SK-N-SH (cell line): ENCODE measurements at regions not wholly inside any gene's neighbourhood (a gene's known extent, or its start where the extent isn't known, plus 50 kb on each side); places are given as distances from the start of the nearest gene placed in this dataset.

Experiments
- CTCF ChIA-PET: fragments of 300-600, 350-600 bp; formaldehyde crosslinking; extraction: SDS; loops from one replicate; lab custom pipeline; 2021; lab: Yijun Ruan, JAX
- POLR2A ChIA-PET: fragments of 350-600 bp; sonication (Branson Sonifier 250); formaldehyde crosslinking; extraction: SDS; loops from one replicate; lab custom pipeline; 2020; ENCODE audit warnings: antibody characterized with exemption, inconsistent platforms; lab: Yijun Ruan, JAX
- DNase-seq: peaks from one replicate; pipeline ENCODE4 v3.0.0; 2012
- H2AFZ ChIP-seq: fragments of 200-600 bp; sonication (generic); 2 replicates; pipeline ENCODE4 v1.8.1; 2016; ENCODE audit warnings: antibody characterized with exemption, mild to moderate bottlenecking, low read depth
- H3F3A ChIP-seq: fragments of 200-600 bp; sonication (generic); replicated peaks from 2 replicates; pipeline ENCODE3; 2016; ENCODE audit warnings: antibody characterized with exemption, mild to moderate bottlenecking; ENCODE audit not compliant: insufficient read depth
- H3K27ac ChIP-seq, 2 experiments: fragments of 200-500 bp in 1 of 2; fragments of 200-600 bp in 1 of 2; sonication (Bioruptor generic) in 1 of 2; sonication (generic), shearing (Covaris generic) in 1 of 2; 2 replicates each; pipeline versions ENCODE4 v1.5.1 to v1.6.1; 2014 to 2016; ENCODE audit warnings: low read depth in 2 of 2, inconsistent platforms in 1 of 2, low read length in 1 of 2, mild to moderate bottlenecking in 1 of 2, mixed read lengths in 1 of 2
- H3K27me3 ChIP-seq: fragments of 200-600 bp; sonication (generic), shearing (Covaris generic); 2 replicates; pipeline ENCODE4 v1.6.1; 2016; ENCODE audit warnings: mixed run types; ENCODE audit not compliant: insufficient read depth
- H3K36me3 ChIP-seq, 2 experiments: fragments of 200-500 bp in 1 of 2; fragments of 200-600 bp in 1 of 2; sonication (Bioruptor generic) in 1 of 2; sonication (generic) in 1 of 2; replicated peaks in 1 of 2; 2 replicates each; pipeline versions ENCODE3 to v1.5.1; 2014 to 2016; ENCODE audit warnings: low read length in 1 of 2, mild to moderate bottlenecking in 1 of 2; ENCODE audit not compliant: insufficient read depth in 2 of 2, control insufficient read depth in 1 of 2
- H3K4me1 ChIP-seq, 2 experiments: fragments of 200-500 bp in 1 of 2; fragments of 200-600 bp in 1 of 2; sonication (Bioruptor generic) in 1 of 2; sonication (generic), shearing (Covaris generic) in 1 of 2; 2 replicates each; pipeline versions ENCODE4 v1.5.1 to v1.6.1; 2014 to 2016; ENCODE audit warnings: low read depth in 1 of 2, low read length in 1 of 2, mixed run types in 1 of 2; ENCODE audit not compliant: insufficient read depth in 2 of 2, control insufficient read depth in 1 of 2
- H3K4me2 ChIP-seq: fragments of 200-600 bp; sonication (generic), shearing (Covaris generic); 2 replicates; pipeline ENCODE4 v1.6.1; 2017; ENCODE audit warnings: mixed run types
- H3K4me3 ChIP-seq, 2 experiments: fragments of 200-500 bp in 1 of 2; fragments of 200-600 bp in 1 of 2; sonication (Bioruptor generic) in 1 of 2; sonication (generic), shearing (Covaris generic) in 1 of 2; 2 replicates each; pipeline versions ENCODE4 v1.5.1 to v1.8.1; 2014 to 2016; ENCODE audit warnings: low read depth in 2 of 2, inconsistent platforms in 1 of 2, low read length in 1 of 2, mild to moderate bottlenecking in 1 of 2, mixed read lengths in 1 of 2, moderate library complexity in 1 of 2
- H3K79me2 ChIP-seq: fragments of 200-600 bp; sonication (generic); 2 replicates; pipeline ENCODE4 v1.8.1; 2017; ENCODE audit warnings: mild to moderate bottlenecking; ENCODE audit not compliant: insufficient read depth
- H3K9ac ChIP-seq: fragments of 200-600 bp; sonication (generic); 2 replicates; pipeline ENCODE4 v1.6.1; 2017; ENCODE audit warnings: mixed run types
- H3K9me2 ChIP-seq: fragments of 200-600 bp; sonication (generic); 2 replicates; pipeline ENCODE4 v1.6.1; 2017; ENCODE audit warnings: mixed run types
- H3K9me3 ChIP-seq: fragments of 200-600 bp; sonication (generic); 2 replicates; pipeline ENCODE4 v1.6.1; 2017; ENCODE audit warnings: mixed run types, mild to moderate bottlenecking, moderate library complexity
- H4K20me1 ChIP-seq: fragments of 200-600 bp; sonication (generic); 2 replicates; pipeline ENCODE4 v1.6.1; 2017; ENCODE audit warnings: mild to moderate bottlenecking, mixed run types; ENCODE audit not compliant: insufficient read depth
- CHD2 ChIP-seq: fragments of 150-350 bp; IDR thresholded peaks from 2 replicates; pipeline ENCODE4 v1.6.1; 2018; ENCODE audit warnings: low read length; ENCODE audit not compliant: partially characterized antibody
- CTCF ChIP-seq: fragments of 200-600 bp; sonication (generic); IDR thresholded peaks from 2 replicates; pipeline ENCODE4 v1.6.1; 2017; ENCODE audit warnings: antibody characterized with exemption, mild to moderate bottlenecking, moderate library complexity
- ELF1 ChIP-seq: IDR thresholded peaks from 2 replicates; pipeline ENCODE4 v1.4.0; 2012
- EP300 ChIP-seq, 2 experiments: IDR thresholded peaks; 2 replicates each; pipeline versions ENCODE4 v1.4.0 to v1.6.1; 2012; ENCODE audit warnings: borderline replicate concordance in 1 of 2, low read depth in 1 of 2, low read length in 1 of 2
- FOSL2 ChIP-seq: IDR thresholded peaks from 2 replicates; pipeline ENCODE4 v1.4.0; 2012; ENCODE audit warnings: low read depth, mild to moderate bottlenecking, moderate library complexity, borderline replicate concordance
- FOXM1 ChIP-seq: IDR thresholded peaks from 2 replicates; pipeline ENCODE4 v1.4.0; 2012; ENCODE audit warnings: low read depth, mild to moderate bottlenecking
- IRF3 ChIP-seq: fragments of 150-350 bp; IDR thresholded peaks from 2 replicates; pipeline ENCODE4 v1.6.1; 2016; ENCODE audit warnings: mild to moderate bottlenecking, low read depth, low read length
- MXI1 ChIP-seq: IDR thresholded peaks from 2 replicates; pipeline ENCODE4 v1.6.1; 2012; ENCODE audit warnings: mild to moderate bottlenecking, low read depth, low read length, improper control_type of control experiment
- NRF1 ChIP-seq: IDR thresholded peaks from 2 replicates; pipeline ENCODE4 v1.6.1; 2012; ENCODE audit warnings: low read depth, mild to moderate bottlenecking, low read length
- RCOR1 ChIP-seq: fragments of 150-350 bp; IDR thresholded peaks from 2 replicates; pipeline ENCODE4 v1.6.1; 2017; ENCODE audit warnings: antibody characterized with exemption, low read length
- RXRA ChIP-seq: IDR thresholded peaks from 2 replicates; pipeline ENCODE4 v1.4.0; 2012; ENCODE audit warnings: low read depth, mild to moderate bottlenecking, borderline replicate concordance
- SIN3A ChIP-seq: IDR thresholded peaks from 2 replicates; pipeline ENCODE4 v1.6.1; 2012; ENCODE audit warnings: low read depth, mild to moderate bottlenecking, low read length, moderate library complexity, borderline replicate concordance
- SMC3 ChIP-seq: IDR thresholded peaks from 2 replicates; pipeline ENCODE4 v1.6.1; 2012; ENCODE audit warnings: low read depth, low read length, improper control_type of control experiment
- TAF1 ChIP-seq: IDR thresholded peaks from 2 replicates; pipeline ENCODE4 v1.6.1; 2012; ENCODE audit warnings: low read depth, mild to moderate bottlenecking, low read length, moderate library complexity, borderline replicate concordance
- TCF12 ChIP-seq: IDR thresholded peaks from 2 replicates; pipeline ENCODE4 v1.4.0; 2012
- TEAD4 ChIP-seq: IDR thresholded peaks from 2 replicates; pipeline ENCODE4 v1.4.0; 2012; ENCODE audit warnings: mild to moderate bottlenecking, borderline replicate concordance; ENCODE audit not compliant: insufficient read depth
- USF2 ChIP-seq: fragments of 150-350 bp; IDR thresholded peaks from 2 replicates; pipeline ENCODE4 v1.6.1; 2017; ENCODE audit warnings: antibody characterized with exemption, low read length, low read depth, borderline replicate concordance
- YY1 ChIP-seq: IDR thresholded peaks from 2 replicates; pipeline ENCODE4 v1.4.0; 2012; ENCODE audit warnings: low read depth, mild to moderate bottlenecking
- WGBS: methylation state at CpG from one replicate; pipeline ENCODE4 v1.1.6; 2017; ENCODE audit warnings: low lambda C conversion rate; 5-methylcytosine and 5-hydroxymethylcytosine counted together
- TF ChIP-seq, protein P1 (sequence below): IDR thresholded peaks from 2 replicates; pipeline ENCODE4 v1.4.0; 2012; ENCODE audit warnings: low read depth, borderline replicate concordance
- TF ChIP-seq, protein P2 (sequence below): IDR thresholded peaks from 2 replicates; pipeline ENCODE4 v1.4.0; 2012; ENCODE audit warnings: low read depth, borderline replicate concordance

- H3K4me2 ChIP-seq = no peak overlapping the region
- peaks cover 0 to 4% of the 10 kb centered on the region in 2 experiments; a peak in 2 of 4 replicates for H3K4me1 ChIP-seq
- H3K9me2 ChIP-seq = no peaks in the 10 kb centered on the region
- H3K27me3 ChIP-seq = no peaks in the 10 kb centered on the region
- TF ChIP-seq CTCF (no peak), ELF1 (no peak), EP300 (IDR thresholded peaks at IDR 0.05; ENCODE audit: borderline replicate concordance in 1 of 2, low read depth in 1 of 2, low read length in 1 of 2) (no peak), TAF1 (no peak), MXI1 (no peak), NRF1 (no peak), FOSL2 (no peak), SMC3 (no peak), RXRA (no peak), CHD2 (no peak), YY1 (no peak), TCF12 (no peak), FOXM1 (no peak), RCOR1 (no peak), IRF3 (no peak), SIN3A (no peak), TEAD4 (no peak), USF2 (no peak)
- TF ChIP-seq, protein P1, sequence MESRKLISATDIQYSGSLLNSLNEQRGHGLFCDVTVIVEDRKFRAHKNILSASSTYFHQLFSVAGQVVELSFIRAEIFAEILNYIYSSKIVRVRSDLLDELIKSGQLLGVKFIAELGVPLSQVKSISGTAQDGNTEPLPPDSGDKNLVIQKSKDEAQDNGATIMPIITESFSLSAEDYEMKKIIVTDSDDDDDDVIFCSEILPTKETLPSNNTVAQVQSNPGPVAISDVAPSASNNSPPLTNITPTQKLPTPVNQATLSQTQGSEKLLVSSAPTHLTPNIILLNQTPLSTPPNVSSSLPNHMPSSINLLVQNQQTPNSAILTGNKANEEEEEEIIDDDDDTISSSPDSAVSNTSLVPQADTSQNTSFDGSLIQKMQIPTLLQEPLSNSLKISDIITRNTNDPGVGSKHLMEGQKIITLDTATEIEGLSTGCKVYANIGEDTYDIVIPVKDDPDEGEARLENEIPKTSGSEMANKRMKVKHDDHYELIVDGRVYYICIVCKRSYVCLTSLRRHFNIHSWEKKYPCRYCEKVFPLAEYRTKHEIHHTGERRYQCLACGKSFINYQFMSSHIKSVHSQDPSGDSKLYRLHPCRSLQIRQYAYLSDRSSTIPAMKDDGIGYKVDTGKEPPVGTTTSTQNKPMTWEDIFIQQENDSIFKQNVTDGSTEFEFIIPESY = no peak
- TF ChIP-seq, protein P2, sequence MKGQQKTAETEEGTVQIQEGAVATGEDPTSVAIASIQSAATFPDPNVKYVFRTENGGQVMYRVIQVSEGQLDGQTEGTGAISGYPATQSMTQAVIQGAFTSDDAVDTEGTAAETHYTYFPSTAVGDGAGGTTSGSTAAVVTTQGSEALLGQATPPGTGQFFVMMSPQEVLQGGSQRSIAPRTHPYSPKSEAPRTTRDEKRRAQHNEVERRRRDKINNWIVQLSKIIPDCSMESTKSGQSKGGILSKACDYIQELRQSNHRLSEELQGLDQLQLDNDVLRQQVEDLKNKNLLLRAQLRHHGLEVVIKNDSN = no peak
- TF ChIP-seq, all 33 proteins: peak for 0
- Histone ChIP-seq H3K36me3 (peaks cover 12 to 64% of the 10 kb centered on the region in 2 experiments), H2AFZ (no peak overlapping the region), H3K27ac (no peak overlapping the region), H3K9ac (no peak overlapping the region), H3K9me3 (no peaks in the 10 kb centered on the region), H3K79me2 (no peaks in the 10 kb centered on the region; the same call in 1 of the 2 replicates), H3F3A (peaks cover 38% of the 10 kb centered on the region), H4K20me1 (no peaks in the 10 kb centered on the region), H3K4me3 (no peak overlapping the region)
- WGBS = 95% methylated on average over 3 of the region's 3 CpGs
- ChIA-PET CTCF (no interaction called here), POLR2A (no interaction called here)
- no peak for DNase-seq
Measured at GRCh38 chr11:33615751-33616150, 84.9 kb downstream of the C11orf91 start.
